HepG2 (cell line): ENCODE measurements at regions not wholly inside any gene's neighbourhood (a gene's known extent, or its start where the extent isn't known, plus 50 kb on each side); places are given as distances from the start of the nearest gene placed in this dataset.

Experiments used
- ATAC-seq: fragments of 200-7000 bp; cut with Tn5 transposase; 3 replicates; pipeline ENCODE4 v1.9.1; 2020; ENCODE audit warnings: mild to moderate bottlenecking, moderate library complexity
- BruUV-seq: library from RNA; stranded (reverse); fragments of 400-500 nt; replicated peaks from 2 replicates; lab custom pipeline; 2021; lab: Mats Ljungman, UMichigan
- CTCF ChIA-PET: fragments of 300-600 bp; formaldehyde crosslinking; extraction: SDS; loops from one replicate; lab custom pipeline; 2021; ENCODE audit warnings: low total read pairs, inconsistent platforms, low intra/inter-chr PET ratio; lab: Yijun Ruan, JAX
- POLR2A ChIA-PET: fragments of 350-600 bp; sonication (Branson Sonifier 250); formaldehyde crosslinking; loops from one replicate; lab custom pipeline; 2020; ENCODE audit warnings: antibody characterized with exemption, inconsistent platforms; lab: Yijun Ruan, JAX
- DNase-seq: peaks from one replicate; pipeline ENCODE4 v3.0.0-alpha.2; 2015; ENCODE audit warnings: low spot score
- FAIRE-seq: peaks from 3 replicates; lab custom pipeline; 2011; peaks lifted over from hg19 to GRCh38; lab: Jason Lieb, UNC
- H2AFZ ChIP-seq: one replicate; pipeline ENCODE4 v1.6.1; 2011; ENCODE audit warnings: low read length, inconsistent platforms
- H3K27ac ChIP-seq: fragments of 300-600 bp; 3 replicates; pipeline ENCODE4 v1.8.0; 2011; ENCODE audit warnings: mixed run types, mild to moderate bottlenecking, mixed read lengths, low read length, inconsistent platforms; ENCODE audit not compliant: insufficient read depth; ENCODE audit errors: extremely low read length
- H3K27me3 ChIP-seq, 2 experiments: fragments of 200-600 bp in 1 of 2; 2 replicates in 1 of 2; 3 replicates in 1 of 2; pipeline versions ENCODE4 v1.6.0 to v1.8.0; 2011; ENCODE audit warnings: low read length in 2 of 2, mild to moderate bottlenecking in 2 of 2, moderate library complexity in 2 of 2, inconsistent platforms in 1 of 2; ENCODE audit not compliant: insufficient read depth in 2 of 2, control insufficient read depth in 1 of 2
- H3K36me3 ChIP-seq, 2 experiments: fragments of 200-600 bp in 1 of 2; replicated peaks in 1 of 2; 2 replicates in 1 of 2; 3 replicates in 1 of 2; pipeline versions ENCODE4 v1.5.1 to v1.8.0; 2011; ENCODE audit warnings: low read length in 2 of 2, inconsistent platforms in 1 of 2; ENCODE audit not compliant: insufficient read depth in 2 of 2, control insufficient read depth in 1 of 2
- H3K4me1 ChIP-seq: 2 replicates; pipeline ENCODE4 v1.5.1; 2012; ENCODE audit warnings: low read length, inconsistent platforms; ENCODE audit not compliant: insufficient read depth
- H3K4me2 ChIP-seq: 2 replicates; pipeline ENCODE4 v1.6.0; 2011; ENCODE audit warnings: low read depth, low read length, inconsistent platforms
- H3K4me3 ChIP-seq, 3 experiments: fragments of 200-600 bp in 1 of 3; sonication (generic), shearing (Covaris generic) in 1 of 3; replicated peaks in 1 of 3; 2 replicates each; pipeline ENCODE4 v1.5.1; 2011 to 2016; ENCODE audit warnings: low read length in 3 of 3, inconsistent platforms in 2 of 3, low read depth in 2 of 3, mild to moderate bottlenecking in 2 of 3, control low read depth in 1 of 3, mixed read lengths in 1 of 3; ENCODE audit not compliant: insufficient read depth in 1 of 3
- H3K79me2 ChIP-seq: one replicate; pipeline ENCODE4 v1.6.1; 2011; ENCODE audit warnings: low read length, inconsistent platforms; ENCODE audit not compliant: insufficient read depth
- H3K9ac ChIP-seq: 2 replicates; pipeline ENCODE4 v1.6.0; 2011; ENCODE audit warnings: mild to moderate bottlenecking, low read depth, low read length, inconsistent platforms; ENCODE audit not compliant: insufficient read depth
- H3K9me3 ChIP-seq: 2 replicates; pipeline ENCODE4 v1.5.1; 2012; ENCODE audit warnings: mild to moderate bottlenecking, low read length
- H4K20me1 ChIP-seq: 2 replicates; pipeline ENCODE4 v1.6.0; 2011; ENCODE audit warnings: inconsistent platforms, mild to moderate bottlenecking, low read length, moderate library complexity; ENCODE audit not compliant: insufficient read depth
- CAMTA2 ChIP-seq: sonication (generic); formaldehyde crosslinking; IDR thresholded peaks from 2 replicates; pipeline ENCODE4 v1.4.0; 2020; ENCODE audit warnings: mild to moderate bottlenecking, missing genetic modification reagents, borderline replicate concordance
- CC2D1A ChIP-seq: sonication (generic); formaldehyde crosslinking; IDR thresholded peaks from 2 replicates; pipeline ENCODE4 v1.8.1; 2023; ENCODE audit warnings: mild to moderate bottlenecking, missing genetic modification reagents
- HNRNPL ChIP-seq: fragments of 200-400 bp; formaldehyde crosslinking; IDR thresholded peaks from 2 replicates; pipeline ENCODE4 v1.6.1; 2017; ENCODE audit warnings: mild to moderate bottlenecking, low read depth, low read length
- NR2F1 ChIP-seq, 2 experiments: fragments of 450-650 bp in 1 of 2; formaldehyde crosslinking in 1 of 2; IDR thresholded peaks; 2 replicates each; pipeline versions ENCODE4 v1.5.0 to v1.6.1; 2016 to 2020; ENCODE audit warnings: mild to moderate bottlenecking in 1 of 2, missing compliant biosample characterization in 1 of 2, missing genetic modification reagents in 1 of 2, moderate library complexity in 1 of 2
- PHF21A ChIP-seq: sonication (generic); formaldehyde crosslinking; IDR thresholded peaks from 2 replicates; pipeline ENCODE4 v1.5.0; 2020; ENCODE audit warnings: mild to moderate bottlenecking, missing genetic modification reagents
- REXO4 ChIP-seq: sonication (generic); formaldehyde crosslinking; IDR thresholded peaks from 2 replicates; pipeline ENCODE4 v1.8.0; 2022; ENCODE audit warnings: missing genetic modification reagents, mild to moderate bottlenecking, borderline replicate concordance
- SNAPC4 ChIP-seq: sonication (generic); formaldehyde crosslinking; IDR thresholded peaks from 2 replicates; pipeline ENCODE4 v1.4.0; 2020; ENCODE audit warnings: mild to moderate bottlenecking, missing genetic modification reagents
- ZBTB33 ChIP-seq: sonication (generic); formaldehyde crosslinking; IDR thresholded peaks from 2 replicates; pipeline ENCODE4 v1.4.0; 2020; ENCODE audit warnings: missing genetic modification reagents
- ZNF652 ChIP-seq: IDR thresholded peaks from 2 replicates; pipeline ENCODE4 v1.6.1; 2016; ENCODE audit warnings: low read depth, borderline replicate concordance
- ZNF816 ChIP-seq: sonication (generic); formaldehyde crosslinking; IDR thresholded peaks from 2 replicates; pipeline ENCODE4 v1.8.0; 2022; ENCODE audit warnings: missing genetic modification reagents, mild to moderate bottlenecking, borderline replicate concordance
- ZSCAN12 ChIP-seq: sonication (generic); formaldehyde crosslinking; IDR thresholded peaks from 2 replicates; pipeline ENCODE4 v1.9.0; 2021; ENCODE audit warnings: mild to moderate bottlenecking, missing genetic modification reagents
- WGBS: methylation state at CpG from one replicate; pipeline ENCODE4 v1.1.6; 2017; ENCODE audit warnings: low lambda C conversion rate; 5-methylcytosine and 5-hydroxymethylcytosine counted together
- in situ Hi-C: cut with HindIII; loops from 2 replicates; pipeline ENCODE4 v1.10.0; 2017; ENCODE audit warnings: low pct_unique_long_range_greater_than_20kb; ENCODE audit not compliant: extremely low pct_ligation_motif_present
- intact Hi-C: fragments of 100-400 bp; cut with micrococcal nuclease; formaldehyde crosslinking; loops from one replicate; pipeline ENCODE4 v1.10.0; 2022; ENCODE audit not compliant: unreplicated experiment

- H2AFZ ChIP-seq = no peak overlapping the region
- in situ Hi-C loops (no loop called here), intact Hi-C loops (no loop called here)
- CTCF ChIA-PET = no interaction called here
- H3K4me3 ChIP-seq = no peak overlapping the region
- no peak overlapping the region for H3K4me2 ChIP-seq
- no peak for TF ChIP-seq SNAPC4
- no peaks in the 10 kb centered on the region for H3K4me1 ChIP-seq
- FAIRE-seq = no peak
- H3K79me2 ChIP-seq = no peaks in the 10 kb centered on the region
- H3K9me3 ChIP-seq = no peaks in the 10 kb centered on the region
- H4K20me1 ChIP-seq = no peaks in the 10 kb centered on the region
- no peak overlapping the region for H3K9ac ChIP-seq
- no peaks in the 10 kb centered on the region for H3K36me3 ChIP-seq
- no peak for ATAC-seq
- no TSS peak for BruUV-seq
- no peak overlapping the region for H3K27ac ChIP-seq
- DNase-seq = no peak
- POLR2A ChIA-PET = no interaction called here
- 9% methylated on average over 1 of the region's 1 CpG for WGBS
- H3K27me3 ChIP-seq = peaks cover 0 to 1% of the 10 kb centered on the region in 2 experiments; a peak in 1 of 5 replicates
Measured at GRCh38 chr18:24827501-24827900, 367.1 kb downstream of the HRH4 start.

DNA sequence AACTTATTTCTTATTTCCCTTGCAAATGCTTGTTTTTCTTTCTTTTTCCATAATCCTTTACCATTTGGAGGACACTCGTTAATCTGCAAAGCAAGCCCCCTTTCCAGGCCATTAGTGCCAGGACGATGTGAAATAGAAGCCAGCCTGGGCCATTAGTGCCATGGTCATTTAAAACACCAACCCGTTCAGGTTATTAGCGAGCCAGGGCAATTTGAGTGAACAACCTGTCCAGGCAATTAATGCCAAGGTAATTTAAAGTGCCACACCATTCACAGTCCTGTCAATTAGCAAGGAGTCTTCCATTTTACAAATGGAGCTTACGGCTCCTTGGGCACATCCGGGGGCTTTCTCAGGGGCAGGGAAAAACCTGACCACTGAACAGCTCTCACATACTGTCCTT, 370.6 kb downstream of the HRH4 start:
- ChIA-PET POLR2A (no interaction called here), CTCF (no interaction called here)
- no TSS peak for BruUV-seq
- Histone ChIP-seq H3K4me2 (no peak overlapping the region), H3K9me3 (no peaks in the 10 kb centered on the region), H3K36me3 (no peaks in the 10 kb centered on the region), H4K20me1 (no peaks in the 10 kb centered on the region), H3K4me3 (no peak overlapping the region), H2AFZ (no peak overlapping the region), H3K27ac (no peak overlapping the region), H3K9ac (no peak overlapping the region), H3K4me1 (no peaks in the 10 kb centered on the region), H3K27me3 (peaks cover 0 to 1% of the 10 kb centered on the region in 2 experiments; a peak in 1 of 5 replicates), H3K79me2 (no peaks in the 10 kb centered on the region)
- DNase-seq (no peak), ATAC-seq (no peak), FAIRE-seq (no peak)
- in situ Hi-C loops = no loop called here
- 0% methylated on average over 4 of the region's 6 CpGs for WGBS
- intact Hi-C loops = no loop called here
- TF ChIP-seq REXO4 (no peak), ZBTB33 (CRISPR knock-in tag) (no peak), CC2D1A (CRISPR knock-in tag) (no peak), ZNF652 (CRISPR knock-in tag) (no peak), ZNF816 (CRISPR knock-in tag) (no peak), HNRNPL (no peak), CAMTA2 (CRISPR knock-in tag) (no peak), NR2F1 (CRISPR knock-in tag; IDR thresholded peaks at IDR 0.05) (no peak), ZSCAN12 (CRISPR knock-in tag) (no peak), PHF21A (CRISPR knock-in tag) (no peak)
